ENCODE measurements at regions not wholly inside any gene's neighbourhood (a gene's known extent, or its start where the extent isn't known, plus 50 kb on each side); places are given as distances from the start of the nearest gene placed in this dataset.

- H3K27me3 Mint-ChIP-seq (ENCODE audit: low read depth) = peaks cover 22% of the 10 kb centered on the region
- H3K23ac ChIP-seq (ENCODE audit: insufficient read length, low read depth, low read length) = no peak overlapping the region
These were observed 106.0 kb downstream of the NKX6-1 start for GRCh38 chr4:84392951-84393590.

More at GRCh38 chr4:84392951-84393590, 106.0 kb downstream of the NKX6-1 start:
- no peak overlapping the region for H2BK15ac ChIP-seq (ENCODE audit: low read depth, low read length)
- H3K27ac Mint-ChIP-seq = no peak overlapping the region
- no peak overlapping the region for H2BK12ac ChIP-seq (ENCODE audit: insufficient read length, low read depth, low read length)
- no peaks in the 10 kb centered on the region for H3K9me3 ChIP-seq (ENCODE audit: control insufficient read depth, low read depth, low read length)
- H4K91ac ChIP-seq (ENCODE audit: insufficient read length, low read depth, low read length) = no peak overlapping the region
- no peak overlapping the region for H3K4me3 Mint-ChIP-seq
- H2AK5ac ChIP-seq (ENCODE audit: insufficient read length, low read length) = no peak overlapping the region
- H3K18ac ChIP-seq (ENCODE audit: insufficient read length, low read depth, low read length) = no peak overlapping the region
- H3K9me3 Mint-ChIP-seq = peaks cover 0 to 6% of the 10 kb centered on the region in 2 experiments; a peak in 2 of 5 replicates
- H4K5ac ChIP-seq (ENCODE audit: insufficient read length, low read depth, low read length) = no peak overlapping the region
- H3K79me2 ChIP-seq (ENCODE audit: insufficient read depth, low read length) = no peaks in the 10 kb centered on the region
- H4K8ac ChIP-seq (replicated peaks; ENCODE audit: insufficient read length, low read depth, low read length) = no peak overlapping the region
- H3K36me3 Mint-ChIP-seq (ENCODE audit: insufficient read depth in 1 of 3, low read depth in 3 of 3) = peaks cover 0 to 7% (median 0%) of the 10 kb centered on the region in 3 experiments; a peak in 1 of 7 replicates
- H2AFZ ChIP-seq (ENCODE audit: low read length) = no peak overlapping the region
- H3K9ac ChIP-seq (ENCODE audit: extremely low read depth, insufficient read length, low read length) = no peak overlapping the region
- no peak overlapping the region for H3K56ac ChIP-seq (ENCODE audit: insufficient read length, low read depth, low read length)
- TF ChIP-seq CTCF (conservative IDR thresholded peaks at IDR 0.05) = no peak
- no peak overlapping the region for H3K14ac ChIP-seq (ENCODE audit: insufficient read depth, low read length)
- H3K79me1 ChIP-seq (ENCODE audit: insufficient read depth, low read depth, low read length, poor library complexity, severe bottlenecking) = no peaks in the 10 kb centered on the region
- no peak for DNase-seq
- H3K4me1 ChIP-seq (ENCODE audit: insufficient read depth, low read length) = no peaks in the 10 kb centered on the region
- no peaks in the 10 kb centered on the region for H3K27me3 ChIP-seq (ENCODE audit: insufficient read depth, low read length)
- H3K27ac ChIP-seq (ENCODE audit: insufficient read length, low read depth, low read length) = no peak overlapping the region
- no peaks in the 10 kb centered on the region for H4K20me1 ChIP-seq (ENCODE audit: control insufficient read depth, insufficient read depth, insufficient read length)
- H2BK20ac ChIP-seq (ENCODE audit: low read depth, low read length, poor library complexity, severe bottlenecking) = no peak overlapping the region
- H3K4me1 Mint-ChIP-seq = peaks cover 7 to 8% of the 10 kb centered on the region in 2 experiments
- no peak overlapping the region for H2BK5ac ChIP-seq (ENCODE audit: insufficient read length, low read length)
- H3K4me2 ChIP-seq (ENCODE audit: insufficient read depth, insufficient read length, low read length) = no peak overlapping the region
- H3K23me2 ChIP-seq (ENCODE audit: insufficient read length, low read depth, low read length, poor library complexity, severe bottlenecking) = no peaks in the 10 kb centered on the region
- H3K4ac ChIP-seq (ENCODE audit: low read depth, low read length) = no peak overlapping the region
- no peak overlapping the region for H2BK120ac ChIP-seq (ENCODE audit: low read depth, low read length, poor library complexity, severe bottlenecking)
- no peak overlapping the region for H3T11ph ChIP-seq (ENCODE audit: low read length)
- WGBS (ENCODE audit: extremely low coverage, insufficient read length, low lambda C conversion rate) = no CpG with 5 or more reads among the region's 3 CpGs
